Heart right ventricle (tissue), 16 donors: ENCODE measurements at regions not wholly inside any gene's neighbourhood (a gene's known extent, or its start where the extent isn't known, plus 50 kb on each side); places are given as distances from the start of the nearest gene placed in this dataset.

ENCODE experiments used
- ATAC-seq, 8 donors: fragments of 200-7000 bp; cut with Tn5 transposase; one replicate each; pipeline ENCODE4 v1.9.1; 2020; ENCODE audit warnings: mild to moderate bottlenecking in 8 of 8, moderate library complexity in 8 of 8, moderate number of reproducible peaks in 1 of 8
- DNase-seq, 2 donors: peaks; one replicate each; pipeline ENCODE4 v3.0.0-alpha.2; 2020
- H3K27ac ChIP-seq, 10 donors: fragments of 200-600 bp; sonication (generic) in 2 of 10; one replicate each; pipeline versions ENCODE4 v1.5.0 to v1.8.0; 2020 to 2022; ENCODE audit warnings: mild to moderate bottlenecking in 3 of 10
- H3K27me3 ChIP-seq, 7 donors: fragments of 200-600 bp; one replicate each; pipeline ENCODE4 v1.8.0; 2021 to 2022; ENCODE audit warnings: mild to moderate bottlenecking in 2 of 7
- H3K36me3 ChIP-seq, 9 donors: fragments of 200-600 bp; sonication (generic) in 1 of 9; one replicate each; pipeline versions ENCODE4 v1.5.0 to v1.8.0; 2020 to 2022; ENCODE audit warnings: mild to moderate bottlenecking in 2 of 9
- H3K4me1 ChIP-seq, 9 donors: fragments of 200-600 bp; sonication (generic) in 1 of 9; one replicate each; pipeline versions ENCODE4 v1.5.0 to v1.8.0; 2020 to 2022; ENCODE audit warnings: mild to moderate bottlenecking in 4 of 9
- H3K4me3 ChIP-seq, 10 donors: fragments of 200-600 bp; sonication (generic) in 2 of 10; one replicate each; pipeline versions ENCODE4 v1.5.0 to v1.8.0; 2020 to 2022; ENCODE audit warnings: mild to moderate bottlenecking in 7 of 10, moderate library complexity in 2 of 10
- H3K9me3 ChIP-seq, 11 donors: fragments of 200-600 bp in 10 of 11; sonication (generic) in 2 of 11; one replicate each; pipeline versions ENCODE4 v1.5.0 to v1.8.0; 2013 to 2022; ENCODE audit warnings: mild to moderate bottlenecking in 2 of 11, control low read depth in 1 of 11, moderate library complexity in 1 of 11
- CTCF ChIP-seq, 9 donors: fragments of 200-600 bp; sonication (generic) in 2 of 9; IDR thresholded peaks; one replicate each; pipeline versions ENCODE4 v1.5.0 to v1.8.0; 2021 to 2022; ENCODE audit warnings: antibody characterized with exemption in 9 of 9, mild to moderate bottlenecking in 5 of 9, moderate library complexity in 1 of 9
- WGBS, 2 donors: extraction: QIAGEN DNeasy Blood & Tissue Kit; methylation state at CpG; one replicate each; pipeline ENCODE4 v1.1.7; 2013; ENCODE audit warnings: inconsistent platforms in 1 of 2; 5-methylcytosine and 5-hydroxymethylcytosine counted together
- intact Hi-C, 10 donors: fragments of 100-400 bp; cut with DNase I; formaldehyde crosslinking; loops; one replicate each; pipeline versions ENCODE4 v1.11.1 to v1.14.2; 2022
- donor health status: Arrhythmogenic right ventricular cardiomyopathy.
- donor health status: ischemic (EF 13 %, LVEDD 7.1; RV severe dilation, severe dysfunction).
- donor health status: healthy with polysubstance abuse.
- donor health status: DM: no; HTN: yes; CAD: no.
- donor health status: DM: no; HTN: no; CAD: no.
- donor health status: ischemic (EF 25% LVEDD 6.9; RV normal size, moderate dysfunction).
- donor health status: ischemic (EF 25% LVEDD 5.7; RV mildly dilated, moderate dysfunction).
- donor health status: healthy.
- donor health status: DM: yes; HTN: yes; CAD: no.
- donor health status: Ischemic cardiomyopathy.
- donor health status: ischemic (EF 35%, LVEDD 5.7; RV mildly dilated, moderate dysfunction).
- donor health status: nonischemic (EF 11% LVEDD 7.7; RV severe dilation, severe dysfunction).
- donor health status: DM: yes; HTN: yes; CAD: no.
- donor health status: PGD.
- donor health status: ischemic (EF 29% LVEDD 5.4; RV normal size, mild dysfunction).
- donor health status: nonischemic (EF 23%, LVEDD 6.1; RV moderate dilation, normal function).

DNA sequence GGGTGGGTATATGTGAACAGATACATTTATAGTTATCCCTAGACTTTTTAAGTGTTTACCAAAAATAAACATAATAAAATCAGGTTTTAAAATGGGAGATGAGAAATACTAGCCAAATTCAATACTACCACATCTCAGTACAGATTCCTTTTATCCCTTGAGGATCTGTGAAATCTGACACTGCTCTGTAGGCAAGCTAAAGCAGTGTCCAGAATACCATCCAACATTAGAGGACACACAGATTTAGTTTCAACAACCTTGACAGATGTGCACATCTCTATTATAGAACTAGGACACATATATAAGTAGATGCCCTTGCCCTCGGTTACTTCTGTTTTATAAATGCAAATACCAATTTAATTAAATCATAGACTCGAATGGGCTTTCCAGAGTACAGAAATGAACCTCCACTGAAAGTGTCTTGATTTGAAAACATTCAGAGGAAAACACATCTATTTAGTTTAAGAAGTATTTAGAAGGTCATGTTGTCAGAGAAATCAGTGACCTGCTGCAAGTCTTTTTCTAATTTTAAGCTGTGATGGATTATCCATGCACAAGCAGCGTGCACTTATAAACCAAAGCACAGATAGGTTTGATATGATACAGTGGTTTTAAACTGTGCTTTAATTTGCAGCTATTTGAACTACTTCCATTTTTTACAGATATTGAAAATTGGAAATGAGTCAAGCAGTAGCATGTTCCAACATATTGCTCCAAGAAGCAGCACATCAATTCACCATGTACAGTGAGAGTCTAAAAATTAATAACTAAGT, 156.3 kb upstream of the EPHA7 start:
- DNase-seq (no peak), ATAC-seq (no peak)
- intact Hi-C loops = no loop called here
- 48 to 63% methylated on average over 3 of the region's 3 CpGs for WGBS, 2 donors
- TF ChIP-seq CTCF (IDR thresholded peaks at IDR 0.05) = no peak
- no peaks in the 10 kb centered on the region for H3K36me3 ChIP-seq
- no peaks in the 10 kb centered on the region for H3K9me3 ChIP-seq
- no peak overlapping the region for H3K4me3 ChIP-seq
- H3K27ac ChIP-seq = no peak overlapping the region
- H3K4me1 ChIP-seq = no peaks in the 10 kb centered on the region
- H3K27me3 ChIP-seq = no peaks in the 10 kb centered on the region

- Histone ChIP-seq H3K36me3 (no peaks in the 10 kb centered on the region), H3K9me3 (no peaks in the 10 kb centered on the region), H3K4me1 (no peaks in the 10 kb centered on the region), H3K27me3 (no peaks in the 10 kb centered on the region), H3K4me3 (no peak overlapping the region), H3K27ac (no peak overlapping the region)
- 71 to 85% methylated on average over 2 of the region's 2 CpGs for WGBS, 2 donors
- no peak for DNase-seq
- no peak for ATAC-seq
- TF ChIP-seq CTCF (IDR thresholded peaks at IDR 0.05) = no peak
- intact Hi-C loops = no loop called here
Measured at GRCh38 chr6:93574299-93574698, 154.9 kb upstream of the EPHA7 start.

DNA sequence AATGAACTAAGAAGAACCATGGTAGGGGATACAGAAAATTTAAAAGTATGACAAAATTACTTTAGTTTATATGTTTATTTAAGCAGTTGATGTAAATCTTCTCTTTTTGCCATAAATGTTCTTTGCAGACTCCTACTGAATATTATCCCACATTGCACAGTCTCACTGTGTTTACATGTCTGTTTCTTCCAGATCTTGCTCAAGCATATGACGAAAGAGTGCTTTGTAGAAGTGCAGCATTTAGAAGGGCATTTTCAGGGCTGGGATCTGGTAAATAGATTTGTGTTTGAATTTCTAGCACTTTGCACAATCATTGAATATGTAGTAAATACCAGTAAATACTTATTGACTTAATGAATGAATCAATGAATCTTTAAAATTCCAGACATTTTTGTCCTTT, 152.0 kb upstream of the EPHA7 start:
- 71 to 75% methylated on average over 1 of the region's 1 CpG for WGBS, 2 donors
- Histone ChIP-seq H3K27ac (no peak overlapping the region), H3K27me3 (no peaks in the 10 kb centered on the region), H3K4me3 (no peak overlapping the region), H3K36me3 (no peaks in the 10 kb centered on the region), H3K4me1 (no peaks in the 10 kb centered on the region), H3K9me3 (no peaks in the 10 kb centered on the region)
- intact Hi-C loops = no loop called here
- TF ChIP-seq CTCF (IDR thresholded peaks at IDR 0.05) = no peak
- ATAC-seq (no peak), DNase-seq (no peak)

DNA sequence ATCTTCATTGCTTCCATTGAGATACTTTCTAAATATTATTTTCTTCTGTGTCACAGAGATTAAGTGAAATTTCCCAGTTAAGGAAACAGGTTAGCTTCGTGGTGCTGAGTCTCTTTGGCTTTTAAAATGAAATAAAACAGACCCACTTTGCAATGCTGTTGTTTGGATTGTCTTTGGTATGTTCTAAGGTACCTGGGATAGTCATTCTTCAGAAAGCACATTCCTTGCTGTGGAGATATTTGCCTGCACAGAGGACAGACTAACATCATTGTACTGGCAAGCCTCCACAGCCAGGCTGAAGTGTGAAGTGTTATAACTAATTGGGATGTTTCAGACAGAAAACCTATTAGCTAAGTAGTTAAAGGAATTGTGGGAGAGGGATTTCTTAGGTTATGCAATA, 148.8 kb upstream of the EPHA7 start:
- ATAC-seq (no peak), DNase-seq (no peak)
- Histone ChIP-seq H3K27me3 (no peaks in the 10 kb centered on the region), H3K36me3 (no peaks in the 10 kb centered on the region), H3K27ac (no peak overlapping the region), H3K9me3 (no peaks in the 10 kb centered on the region), H3K4me3 (no peak overlapping the region), H3K4me1 (no peaks in the 10 kb centered on the region)
- WGBS, 2 donors = 24 to 29% methylated on average over 1 of the region's 1 CpG
- TF ChIP-seq CTCF (IDR thresholded peaks at IDR 0.05) = no peak
- intact Hi-C loops = no loop called here
